GM06990 (cell line): ENCODE measurements at regions not wholly inside any gene's neighbourhood (a gene's known extent, or its start where the extent isn't known, plus 50 kb on each side); places are given as distances from the start of the nearest gene placed in this dataset.

Experiments
- DNase-seq: peaks from one replicate; pipeline ENCODE4 v3.0.0-alpha.2; 2011; ENCODE audit not compliant: insufficient read length; ENCODE audit errors: extremely low read depth
- H3K27me3 ChIP-seq: replicated peaks from 2 replicates; pipeline ENCODE4 v1.6.0; 2011; ENCODE audit warnings: low read length; ENCODE audit not compliant: control insufficient read depth, insufficient read depth
- H3K36me3 ChIP-seq: 2 replicates; pipeline ENCODE4 v1.5.1; 2011; ENCODE audit warnings: low read length; ENCODE audit not compliant: control insufficient read depth, insufficient read depth
- H3K4me3 ChIP-seq: replicated peaks from 2 replicates; pipeline ENCODE4 v1.5.1; 2011; ENCODE audit warnings: low read depth, mild to moderate bottlenecking, control low read depth, low read length
- TF ChIP-seq, protein P1 (sequence below): IDR thresholded peaks from 2 replicates; pipeline ENCODE4 v1.5.1; 2011; ENCODE audit warnings: low read length, control low read depth, mild to moderate bottlenecking, inconsistent platforms; ENCODE audit not compliant: insufficient read depth, poor library complexity, severe bottlenecking

DNA sequence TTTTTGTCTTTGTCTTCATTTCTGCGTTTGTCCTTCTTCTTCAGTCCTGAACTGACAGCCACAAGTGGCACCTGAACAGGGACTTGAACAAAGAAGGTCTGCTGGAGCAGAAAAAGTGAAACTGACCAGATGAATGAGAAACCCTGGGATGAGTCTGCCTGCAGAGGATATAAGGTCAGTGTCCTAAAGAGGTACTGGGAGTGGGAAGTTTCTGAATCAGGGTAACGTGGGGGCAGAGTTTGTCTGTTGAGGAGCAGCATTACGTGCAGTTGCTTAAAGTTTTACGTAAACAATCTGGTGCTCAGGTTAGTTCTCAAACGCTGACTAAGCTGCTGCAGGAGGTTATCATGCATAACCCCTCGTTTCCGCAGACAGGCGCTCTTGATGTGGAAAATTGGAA is 2057.6 kb downstream of the TP53TG3F start:
- no peaks in the 10 kb centered on the region for H3K27me3 ChIP-seq
- H3K4me3 ChIP-seq = no peak overlapping the region
- DNase-seq = no peak

DNA sequence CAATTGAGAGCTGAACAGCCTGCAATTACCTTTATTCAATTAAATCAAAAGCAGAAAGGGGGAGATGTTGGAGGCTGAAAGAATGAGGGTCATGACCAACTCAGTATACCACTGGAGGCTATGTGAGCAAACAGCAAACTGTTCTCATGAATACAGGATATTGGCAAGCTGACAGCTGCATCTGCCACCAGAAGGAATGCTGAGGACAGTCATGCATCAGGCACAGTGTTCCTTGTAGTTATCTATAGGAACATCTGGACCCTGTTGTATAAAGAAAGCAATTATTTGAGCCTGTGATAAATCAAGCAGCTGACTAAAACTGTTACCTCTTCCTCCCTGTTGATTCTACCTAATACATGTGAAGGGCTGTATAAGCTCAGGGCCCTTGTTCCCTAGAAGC is 2064.6 kb downstream of the TP53TG3F start:
- TF ChIP-seq, protein P1, sequence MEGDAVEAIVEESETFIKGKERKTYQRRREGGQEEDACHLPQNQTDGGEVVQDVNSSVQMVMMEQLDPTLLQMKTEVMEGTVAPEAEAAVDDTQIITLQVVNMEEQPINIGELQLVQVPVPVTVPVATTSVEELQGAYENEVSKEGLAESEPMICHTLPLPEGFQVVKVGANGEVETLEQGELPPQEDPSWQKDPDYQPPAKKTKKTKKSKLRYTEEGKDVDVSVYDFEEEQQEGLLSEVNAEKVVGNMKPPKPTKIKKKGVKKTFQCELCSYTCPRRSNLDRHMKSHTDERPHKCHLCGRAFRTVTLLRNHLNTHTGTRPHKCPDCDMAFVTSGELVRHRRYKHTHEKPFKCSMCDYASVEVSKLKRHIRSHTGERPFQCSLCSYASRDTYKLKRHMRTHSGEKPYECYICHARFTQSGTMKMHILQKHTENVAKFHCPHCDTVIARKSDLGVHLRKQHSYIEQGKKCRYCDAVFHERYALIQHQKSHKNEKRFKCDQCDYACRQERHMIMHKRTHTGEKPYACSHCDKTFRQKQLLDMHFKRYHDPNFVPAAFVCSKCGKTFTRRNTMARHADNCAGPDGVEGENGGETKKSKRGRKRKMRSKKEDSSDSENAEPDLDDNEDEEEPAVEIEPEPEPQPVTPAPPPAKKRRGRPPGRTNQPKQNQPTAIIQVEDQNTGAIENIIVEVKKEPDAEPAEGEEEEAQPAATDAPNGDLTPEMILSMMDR = no peak
- no peaks in the 10 kb centered on the region for H3K36me3 ChIP-seq
- no peak for DNase-seq
- H3K27me3 ChIP-seq = no peaks in the 10 kb centered on the region
- H3K4me3 ChIP-seq = no peak overlapping the region

More for the DNA sequence above, 2057.6 kb downstream of the TP53TG3F start:
- no peaks in the 10 kb centered on the region for H3K36me3 ChIP-seq
- TF ChIP-seq, protein P1 = no peak

DNA sequence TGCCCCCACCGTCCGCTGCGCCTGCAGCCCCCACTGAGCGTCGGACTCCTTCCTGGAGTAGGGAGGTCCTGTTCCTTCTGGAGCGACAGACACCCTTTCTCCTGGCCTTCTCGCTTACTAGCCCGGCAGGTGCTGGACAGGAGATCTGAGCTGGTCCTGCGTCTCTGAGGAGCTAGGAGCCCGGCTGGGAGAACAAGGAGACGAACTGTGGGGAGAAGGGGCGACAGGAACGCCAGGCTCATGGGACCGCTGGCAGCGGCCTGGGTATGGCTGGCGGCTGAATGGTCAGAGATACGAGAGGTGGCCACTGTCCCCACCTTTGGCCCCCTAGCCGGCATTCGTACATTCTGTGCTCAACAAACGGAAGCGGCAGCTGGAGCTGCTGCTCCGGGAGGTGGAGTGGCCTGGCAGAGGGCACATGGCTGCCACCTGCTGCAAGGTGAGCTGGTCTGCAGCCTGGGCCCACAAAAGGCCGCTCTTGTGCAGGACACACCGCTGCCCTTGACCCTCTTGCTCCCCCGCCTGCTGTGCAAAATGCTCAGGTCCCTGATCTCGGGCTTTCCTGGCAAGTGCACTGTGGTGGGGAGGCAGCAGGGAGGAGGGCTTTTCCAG is 2066.7 kb downstream of the TP53TG3F start:
- H3K27me3 ChIP-seq = no peaks in the 10 kb centered on the region
- DNase-seq = no peak
- TF ChIP-seq, protein P1 = no peak
- no peaks in the 10 kb centered on the region for H3K36me3 ChIP-seq
- no peak overlapping the region for H3K4me3 ChIP-seq

DNA sequence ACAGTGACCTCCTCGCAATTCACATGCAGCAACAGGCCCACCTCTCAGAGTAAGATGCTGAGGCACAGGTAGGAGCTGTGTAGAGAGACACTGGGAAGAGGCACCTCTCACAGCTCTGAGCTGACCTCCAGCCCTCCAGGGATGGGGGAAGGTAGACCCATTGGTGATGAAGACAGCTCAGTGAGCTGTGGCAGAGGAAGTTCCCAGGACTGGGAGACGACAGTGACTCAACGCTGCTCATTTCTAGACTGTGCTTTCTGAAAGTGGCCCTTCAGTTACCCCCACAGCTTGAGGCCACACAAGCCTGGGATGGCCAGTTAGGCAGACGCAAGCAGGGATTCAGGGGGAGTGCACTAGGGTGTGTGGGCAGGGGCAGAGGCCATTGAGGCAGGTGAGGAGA is 2073.2 kb downstream of the TP53TG3F start:
- Histone ChIP-seq H3K4me3 (no peak overlapping the region), H3K36me3 (no peaks in the 10 kb centered on the region), H3K27me3 (no peaks in the 10 kb centered on the region)

DNA sequence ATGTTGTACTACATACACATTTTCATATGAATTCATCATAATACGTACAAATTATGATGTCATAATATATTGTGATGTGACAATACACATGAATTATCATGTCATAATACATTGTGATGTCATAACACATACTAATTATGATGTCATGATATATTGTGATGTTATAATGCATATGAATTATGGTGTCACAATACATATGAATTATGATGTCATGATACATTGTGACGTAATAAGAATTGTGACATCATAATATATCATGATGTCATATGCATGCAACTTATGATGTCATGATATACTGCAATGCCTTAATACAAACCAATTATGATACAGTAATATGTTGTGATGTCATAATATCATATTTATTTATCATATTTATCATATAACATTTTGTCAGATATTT is 2074.3 kb downstream of the TP53TG3F start:
- Histone ChIP-seq H3K4me3 (no peak overlapping the region), H3K36me3 (no peaks in the 10 kb centered on the region), H3K27me3 (no peaks in the 10 kb centered on the region)
- TF ChIP-seq, protein P1 = no peak
- DNase-seq = peak; percentile 9

More for the DNA sequence above, 2073.2 kb downstream of the TP53TG3F start:
- DNase-seq = no peak
- TF ChIP-seq, protein P1 = no peak

DNA sequence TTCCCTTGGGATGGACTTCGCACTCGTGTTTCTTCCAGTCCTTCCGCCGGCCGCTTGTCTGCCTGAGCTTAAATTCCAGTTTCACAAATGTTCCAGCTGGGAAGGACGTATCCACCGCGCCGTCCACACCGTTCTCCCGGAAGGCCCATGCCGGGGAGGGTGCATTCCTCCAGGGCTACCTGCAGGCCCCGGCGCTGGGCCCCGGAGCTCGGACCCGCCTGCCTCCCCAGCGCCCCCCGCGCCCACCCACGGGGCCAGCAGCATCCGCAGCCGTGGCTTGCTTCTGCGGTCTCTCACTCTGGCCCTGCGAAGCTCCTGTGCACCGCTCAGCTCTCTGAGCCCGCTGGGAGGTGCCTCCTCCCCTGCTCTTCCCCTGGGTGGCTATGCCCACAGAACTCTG is 2084.1 kb downstream of the TP53TG3F start:
- TF ChIP-seq, protein P1 = no peak
- DNase-seq = no peak
- Histone ChIP-seq H3K27me3 (no peaks in the 10 kb centered on the region), H3K36me3 (no peaks in the 10 kb centered on the region), H3K4me3 (no peak overlapping the region)
